HG03571 (cell line): ENCODE measurements at regions not wholly inside any gene's neighbourhood (a gene's known extent, or its start where the extent isn't known, plus 50 kb on each side); places are given as distances from the start of the nearest gene placed in this dataset.
"Not testable (repeated sequence)": the region's sequence is repeated elsewhere in the genome, so short reads cannot be mapped to it uniquely, and the experiment has no call there.

Source experiments
- ATAC-seq: cut with Tn5 transposase; IDR thresholded peaks from one replicate; pipeline ENCODE4 v1.9.1; 2021; ENCODE audit not compliant: unreplicated experiment

- no peak for ATAC-seq
These were observed 139.3 kb upstream of the API5 start for GRCh38 chr11:43172477-43172876.

GRCh38 chr11:43177975-43178374 lies 133.8 kb upstream of the API5 start:
- no peak for ATAC-seq

DNA sequence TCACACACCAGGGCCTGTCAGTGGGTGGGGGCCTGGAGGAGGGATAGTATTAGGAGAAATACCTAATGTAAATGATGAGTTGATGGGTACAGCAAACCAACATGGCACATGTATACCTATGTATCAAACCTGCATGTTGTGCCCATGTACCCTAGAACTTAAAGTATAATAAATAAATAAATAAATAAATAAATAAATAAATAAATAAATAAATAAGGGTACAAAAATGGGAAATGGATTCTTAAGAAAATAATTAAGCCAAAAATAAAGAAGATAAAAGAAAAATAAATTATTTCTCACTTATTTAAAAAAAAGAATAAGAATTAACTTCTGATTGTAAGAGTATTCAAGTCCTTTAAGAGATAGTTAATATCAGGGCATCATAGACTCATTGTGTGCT lies 117.3 kb upstream of the API5 start:
- not testable (repeated sequence) for ATAC-seq

DNA sequence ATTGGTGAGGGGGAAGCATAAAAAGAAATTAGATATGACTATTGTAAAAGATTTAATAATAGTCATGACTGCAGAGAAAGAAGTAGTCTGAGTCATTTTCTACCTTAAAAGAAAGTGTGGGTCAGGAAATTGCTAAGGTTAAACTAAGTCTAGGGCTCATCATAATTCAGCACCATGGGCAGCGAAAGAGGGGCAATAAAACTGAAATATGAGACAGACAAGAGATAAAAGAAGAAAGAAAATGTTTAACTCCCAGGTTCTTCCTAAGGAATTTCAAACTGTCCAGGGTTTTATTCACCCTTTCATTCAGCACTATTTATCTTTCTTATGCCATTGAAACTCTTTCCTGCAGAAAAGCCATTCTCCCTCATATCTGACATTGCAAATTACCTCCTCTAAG lies 114.4 kb upstream of the API5 start:
- no peak for ATAC-seq

DNA sequence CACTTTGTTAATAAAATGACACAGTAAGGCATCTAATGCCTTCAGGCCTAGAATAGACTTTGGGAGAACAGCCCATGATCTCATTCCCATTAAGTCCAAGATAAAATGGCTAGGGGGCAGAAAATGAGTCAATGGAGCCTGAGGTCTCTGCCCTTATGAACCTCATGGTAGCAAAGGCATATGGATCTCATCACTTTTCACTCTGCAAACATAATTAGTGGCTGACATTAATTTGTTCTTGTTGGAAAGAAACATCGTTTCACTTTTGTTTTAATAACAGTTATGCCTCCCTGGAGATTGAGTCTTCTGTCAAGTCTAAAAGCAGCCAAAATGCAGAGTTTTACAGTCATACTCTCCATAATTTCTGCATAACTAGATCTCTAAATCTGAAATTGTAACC lies 111.8 kb upstream of the API5 start:
- ATAC-seq = no peak

DNA sequence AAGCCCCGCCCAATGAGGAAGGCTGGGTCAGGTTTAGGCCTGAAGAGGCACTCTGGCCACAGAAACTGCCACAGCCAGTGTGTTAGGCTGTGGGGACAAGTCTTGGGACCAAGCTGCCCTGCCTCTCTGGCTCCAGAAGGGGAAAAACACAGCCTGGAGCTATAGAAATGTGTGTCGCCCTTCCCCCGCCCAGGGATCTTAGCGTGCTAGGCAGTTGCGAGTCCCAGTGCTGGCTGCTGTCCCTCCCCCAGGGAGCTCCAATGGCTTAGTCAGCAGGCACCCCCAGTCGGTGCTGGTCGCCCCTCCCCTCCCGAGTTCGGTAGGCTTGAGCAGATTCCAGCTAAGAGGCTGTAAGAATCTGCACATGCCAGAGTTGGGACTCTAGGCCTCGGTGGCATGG lies 99.5 kb upstream of the API5 start:
- ATAC-seq = no peak

GRCh38 chr11:43214471-43214870 lies 97.3 kb upstream of the API5 start:
- no peak for ATAC-seq

- ATAC-seq = no peak
These were observed 93.9 kb upstream of the API5 start for GRCh38 chr11:43217849-43218248.

GRCh38 chr11:43222215-43222614 lies 89.6 kb upstream of the API5 start:
- ATAC-seq = no peak

DNA sequence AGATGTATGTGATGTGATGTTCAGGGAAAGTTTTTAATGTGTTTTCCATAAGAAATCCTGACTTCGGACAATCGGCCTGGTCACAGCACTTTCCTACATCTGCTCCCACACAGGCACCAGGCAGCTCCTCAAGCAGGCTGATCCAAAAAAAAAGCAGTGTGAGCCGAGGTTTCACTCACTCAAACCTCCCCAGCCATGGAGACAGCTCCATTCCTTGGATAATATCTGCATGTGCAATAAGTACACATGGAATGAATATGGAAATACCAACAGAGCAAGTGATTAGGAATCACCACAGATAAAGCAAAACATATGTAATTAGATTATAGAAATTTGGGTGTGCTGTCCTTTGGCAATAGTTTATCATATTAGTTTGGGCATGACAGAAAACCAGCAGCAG lies 88.8 kb upstream of the API5 start:
- no peak for ATAC-seq

DNA sequence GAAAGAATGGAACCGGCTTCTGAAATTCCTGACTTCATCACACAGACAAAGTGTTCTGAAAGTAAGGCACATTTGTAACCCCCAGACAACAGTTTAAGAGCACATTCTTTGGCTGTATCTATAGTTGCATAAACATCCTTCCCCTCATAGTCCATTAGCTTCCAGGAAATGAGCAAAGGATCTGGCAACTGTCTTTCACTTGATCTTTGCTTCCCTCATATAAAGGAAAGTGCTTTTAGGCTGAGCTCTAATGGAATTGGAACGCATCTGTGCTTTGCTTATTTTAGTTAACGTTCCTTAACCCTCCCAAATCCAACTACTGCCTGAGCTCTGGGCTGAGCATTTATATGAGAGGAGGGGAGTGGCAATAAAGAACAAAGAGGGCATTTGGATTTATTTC lies 76.9 kb upstream of the API5 start:
- ATAC-seq = no peak

GRCh38 chr11:43238341-43238740 lies 73.5 kb upstream of the API5 start:
- ATAC-seq = no peak

DNA sequence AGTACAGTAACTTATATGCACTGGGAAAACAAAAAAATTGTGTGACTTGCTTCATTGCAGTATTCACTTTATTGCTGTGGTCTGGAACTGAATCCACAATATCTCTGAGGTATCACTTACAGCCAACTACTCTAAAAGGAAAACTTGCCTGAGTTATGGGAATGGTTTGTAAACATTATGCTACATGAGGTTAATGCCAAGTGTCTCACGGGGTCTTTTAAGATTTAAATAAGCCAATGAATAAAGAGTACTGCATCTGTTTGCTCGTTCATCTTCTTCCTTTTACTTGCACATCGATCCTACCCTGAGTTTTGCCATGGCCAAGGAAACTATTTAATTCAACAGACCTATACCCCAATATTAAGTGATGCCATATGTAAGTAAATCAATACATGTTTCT lies 72.0 kb upstream of the API5 start:
- ATAC-seq = no peak

GRCh38 chr11:43242401-43242800 lies 69.4 kb upstream of the API5 start:
- no peak for ATAC-seq

DNA sequence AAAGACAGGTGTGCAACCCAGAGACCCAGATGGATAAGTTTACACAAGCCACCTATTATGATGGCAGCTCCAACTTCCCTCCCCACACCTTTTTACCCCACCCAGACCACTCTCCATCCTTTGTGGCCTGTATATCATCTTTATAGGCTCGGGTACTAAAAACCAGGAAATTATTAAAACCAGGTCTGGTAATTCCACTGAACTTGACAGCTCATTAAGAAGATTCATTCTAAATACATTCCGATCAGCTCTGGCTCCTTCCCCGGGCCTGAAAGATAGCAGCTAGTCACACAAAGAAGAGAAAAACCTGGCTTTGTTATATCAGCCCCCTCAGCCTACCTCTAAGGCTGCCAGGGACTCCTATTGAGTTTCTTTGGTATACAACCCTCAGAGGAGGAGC lies 67.9 kb upstream of the API5 start:
- no peak for ATAC-seq

DNA sequence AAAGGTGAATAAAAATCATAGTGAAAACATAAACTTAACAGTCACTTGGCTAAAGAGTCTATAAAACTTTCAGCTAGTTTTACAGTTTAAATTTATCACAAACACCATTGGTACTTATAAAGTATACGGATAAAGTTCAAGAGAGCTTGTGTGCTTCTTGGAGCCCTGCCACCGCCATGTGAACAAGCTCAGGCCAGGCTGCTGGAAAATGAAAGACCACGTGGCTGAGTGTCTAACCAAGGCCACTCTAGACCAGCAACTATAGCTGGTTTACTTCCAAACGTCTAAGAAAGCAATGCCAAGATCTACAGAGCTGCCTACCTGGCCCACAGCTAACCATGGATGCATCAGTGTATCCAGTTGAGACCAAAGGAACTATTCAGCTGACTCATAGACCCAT lies 66.3 kb upstream of the API5 start:
- no peak for ATAC-seq

- ATAC-seq = no peak
These were observed 61.5 kb upstream of the API5 start for GRCh38 chr11:43250309-43250708.

GRCh38 chr11:43261775-43262174 lies 50.0 kb upstream of the API5 start:
- no peak for ATAC-seq
